Transverse colon (tissue), 3 donors: ENCODE measurements at regions not wholly inside any gene's neighbourhood (a gene's known extent, or its start where the extent isn't known, plus 50 kb on each side); places are given as distances from the start of the nearest gene placed in this dataset.

Source experiments
- EP300 ChIP-seq: sonication (generic); formaldehyde crosslinking; IDR thresholded peaks from one replicate; pipeline ENCODE4 v1.6.1; 2017; ENCODE audit warnings: antibody characterized with exemption, low read depth
- POLR2AphosphoS5 ChIP-seq, 3 donors: sonication (generic); formaldehyde crosslinking; IDR thresholded peaks; one replicate each; pipeline ENCODE4 v1.6.1; 2016; ENCODE audit warnings: antibody characterized with exemption in 3 of 3

- TF ChIP-seq EP300 (no peak), POLR2AphosphoS5 (IDR thresholded peaks at IDR 0.05) (no peak)
Observed at GRCh38 chr18:6623278-6623677, 106.2 kb upstream of the ARHGAP28 start.
